Glutamatergic neuron (in vitro differentiated cells): ENCODE measurements at regions not wholly inside any gene's neighbourhood (a gene's known extent, or its start where the extent isn't known, plus 50 kb on each side); places are given as distances from the start of the nearest gene placed in this dataset.

ENCODE experiments used
- DNase-seq: peaks from one replicate; pipeline ENCODE4 v3.0.0; 2022
- H3K27ac Mint-ChIP-seq: one replicate; pipeline ENCODE4 v1.8.0; 2020; ENCODE audit warnings: mild to moderate bottlenecking, mixed read lengths, inconsistent platforms; ENCODE audit not compliant: unreplicated experiment
- H3K27me3 Mint-ChIP-seq: one replicate; pipeline ENCODE4 v1.8.0; 2020; ENCODE audit warnings: mild to moderate bottlenecking, moderate library complexity, mixed read lengths, inconsistent platforms; ENCODE audit not compliant: unreplicated experiment
- H3K36me3 Mint-ChIP-seq: one replicate; pipeline ENCODE4 v1.8.0; 2020; ENCODE audit warnings: mild to moderate bottlenecking, mixed read lengths, inconsistent platforms; ENCODE audit not compliant: unreplicated experiment
- H3K4me1 Mint-ChIP-seq: one replicate; pipeline ENCODE4 v1.8.0; 2020; ENCODE audit warnings: mild to moderate bottlenecking, low read depth, mixed read lengths, inconsistent platforms; ENCODE audit not compliant: unreplicated experiment
- H3K4me3 Mint-ChIP-seq: one replicate; pipeline ENCODE4 v1.8.0; 2020; ENCODE audit warnings: mild to moderate bottlenecking, mixed read lengths, inconsistent platforms; ENCODE audit not compliant: unreplicated experiment
- H3K9me3 Mint-ChIP-seq: one replicate; pipeline ENCODE4 v1.8.0; 2020; ENCODE audit warnings: mild to moderate bottlenecking, moderate library complexity, mixed read lengths, inconsistent platforms; ENCODE audit not compliant: unreplicated experiment
- TF ChIP-seq, protein P1 (sequence below): fragments of 200-600 bp; sonication (generic); IDR thresholded peaks from one replicate; pipeline ENCODE4 v1.5.0; 2021; ENCODE audit not compliant: partially characterized antibody, unreplicated experiment

DNA sequence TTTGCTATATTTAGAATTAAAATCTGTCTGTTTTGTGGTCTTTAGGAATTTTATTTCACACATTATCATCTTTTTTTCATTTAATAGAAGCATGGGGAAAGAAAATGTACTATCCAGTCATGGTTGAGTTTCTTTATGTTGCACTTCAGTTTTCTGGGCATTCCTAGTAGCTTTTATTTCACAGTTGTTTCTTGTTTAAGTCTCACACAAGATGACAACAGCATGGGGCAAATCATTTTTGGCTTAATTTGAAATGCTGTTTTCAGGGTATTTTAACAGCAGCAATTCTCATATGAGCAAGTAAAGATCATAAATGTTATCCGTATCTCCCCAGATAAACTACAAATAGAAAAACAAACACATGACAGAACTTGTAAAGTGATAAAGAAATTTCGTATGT, 1600.2 kb downstream of the PCDH9 start:
- DNase-seq = no peak
- no peaks in the 10 kb centered on the region for H3K36me3 Mint-ChIP-seq
- H3K4me3 Mint-ChIP-seq = no peak overlapping the region
- H3K4me1 Mint-ChIP-seq = peaks cover 5% of the 10 kb centered on the region
- TF ChIP-seq, protein P1, sequence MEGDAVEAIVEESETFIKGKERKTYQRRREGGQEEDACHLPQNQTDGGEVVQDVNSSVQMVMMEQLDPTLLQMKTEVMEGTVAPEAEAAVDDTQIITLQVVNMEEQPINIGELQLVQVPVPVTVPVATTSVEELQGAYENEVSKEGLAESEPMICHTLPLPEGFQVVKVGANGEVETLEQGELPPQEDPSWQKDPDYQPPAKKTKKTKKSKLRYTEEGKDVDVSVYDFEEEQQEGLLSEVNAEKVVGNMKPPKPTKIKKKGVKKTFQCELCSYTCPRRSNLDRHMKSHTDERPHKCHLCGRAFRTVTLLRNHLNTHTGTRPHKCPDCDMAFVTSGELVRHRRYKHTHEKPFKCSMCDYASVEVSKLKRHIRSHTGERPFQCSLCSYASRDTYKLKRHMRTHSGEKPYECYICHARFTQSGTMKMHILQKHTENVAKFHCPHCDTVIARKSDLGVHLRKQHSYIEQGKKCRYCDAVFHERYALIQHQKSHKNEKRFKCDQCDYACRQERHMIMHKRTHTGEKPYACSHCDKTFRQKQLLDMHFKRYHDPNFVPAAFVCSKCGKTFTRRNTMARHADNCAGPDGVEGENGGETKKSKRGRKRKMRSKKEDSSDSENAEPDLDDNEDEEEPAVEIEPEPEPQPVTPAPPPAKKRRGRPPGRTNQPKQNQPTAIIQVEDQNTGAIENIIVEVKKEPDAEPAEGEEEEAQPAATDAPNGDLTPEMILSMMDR = no peak
- peaks cover 3% of the 10 kb centered on the region for H3K9me3 Mint-ChIP-seq
- H3K27ac Mint-ChIP-seq = no peak overlapping the region
- no peaks in the 10 kb centered on the region for H3K27me3 Mint-ChIP-seq

DNA sequence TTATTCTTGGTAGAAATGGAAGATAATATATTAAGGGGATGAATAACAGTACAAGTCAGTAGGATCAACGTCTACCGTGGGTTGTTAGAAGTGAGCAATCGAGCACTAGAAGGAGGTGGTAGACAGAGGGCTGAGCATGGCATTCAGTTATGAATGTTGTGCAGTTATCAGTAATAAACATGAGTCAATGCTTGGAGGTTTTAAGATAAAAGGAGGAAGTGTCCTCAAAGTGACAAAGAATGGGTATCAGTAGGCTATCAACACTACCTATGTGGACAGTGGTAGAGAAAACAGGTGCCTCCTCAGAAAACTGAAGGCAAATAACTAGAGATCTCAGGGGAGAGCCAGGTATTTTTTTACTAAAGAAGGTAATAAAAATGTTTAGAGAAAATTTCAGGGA, 1607.0 kb downstream of the PCDH9 start:
- DNase-seq = no peak
- Mint-ChIP-seq H3K4me3 (no peak overlapping the region), H3K27me3 (no peaks in the 10 kb centered on the region), H3K36me3 (no peaks in the 10 kb centered on the region), H3K9me3 (peaks cover 2% of the 10 kb centered on the region), H3K4me1 (peaks cover 5% of the 10 kb centered on the region), H3K27ac (no peak overlapping the region)
- TF ChIP-seq, protein P1 = no peak

DNA sequence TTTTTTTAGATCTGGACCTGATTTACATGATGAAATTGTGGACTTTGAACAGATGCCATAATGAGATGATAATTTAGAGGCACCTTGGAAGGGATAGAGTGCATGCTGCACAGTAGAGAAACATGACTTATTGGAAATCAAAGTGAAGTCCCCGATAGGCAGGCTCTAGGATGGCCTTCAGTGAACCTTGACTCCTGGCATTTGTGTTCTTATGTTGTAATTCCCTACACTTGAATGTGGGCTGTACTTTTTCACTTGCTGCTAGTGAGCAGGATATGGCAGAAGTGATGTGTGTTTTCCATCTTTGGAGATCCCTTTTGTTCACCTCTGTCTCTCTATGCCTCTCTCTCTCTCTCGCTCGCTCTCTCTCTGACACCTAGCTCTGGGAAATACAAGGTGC, 1614.6 kb downstream of the PCDH9 start:
- H3K36me3 Mint-ChIP-seq = no peaks in the 10 kb centered on the region
- no peak overlapping the region for H3K4me3 Mint-ChIP-seq
- H3K27me3 Mint-ChIP-seq = no peaks in the 10 kb centered on the region
- no peak overlapping the region for H3K27ac Mint-ChIP-seq
- no peaks in the 10 kb centered on the region for H3K9me3 Mint-ChIP-seq
- H3K4me1 Mint-ChIP-seq = no peaks in the 10 kb centered on the region
- TF ChIP-seq, protein P1 = no peak
- no peak for DNase-seq

DNA sequence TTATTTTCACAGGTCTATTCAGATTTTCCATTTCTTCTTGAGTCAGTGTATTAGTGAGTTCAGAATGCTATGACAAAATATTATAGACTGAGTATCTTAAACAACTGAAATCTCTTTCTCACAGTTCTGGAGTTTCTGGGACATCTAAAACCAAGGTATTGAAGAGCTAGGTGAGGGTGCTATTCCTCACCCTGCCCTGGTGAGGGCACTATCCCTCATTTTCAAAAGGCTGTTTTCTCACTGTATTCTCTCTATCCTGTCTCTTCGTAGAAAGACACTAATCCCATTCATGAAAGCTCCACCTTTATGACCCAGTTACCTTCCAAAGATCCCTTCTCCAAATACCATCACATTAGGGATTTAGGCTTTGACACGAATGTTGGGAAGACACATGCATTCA, 1617.1 kb downstream of the PCDH9 start:
- no peak overlapping the region for H3K4me3 Mint-ChIP-seq
- H3K27ac Mint-ChIP-seq = no peak overlapping the region
- H3K9me3 Mint-ChIP-seq = no peaks in the 10 kb centered on the region
- H3K36me3 Mint-ChIP-seq = no peaks in the 10 kb centered on the region
- no peaks in the 10 kb centered on the region for H3K4me1 Mint-ChIP-seq
- TF ChIP-seq, protein P1 = peak; percentile 34
- H3K27me3 Mint-ChIP-seq = no peaks in the 10 kb centered on the region
- DNase-seq = no peak

DNA sequence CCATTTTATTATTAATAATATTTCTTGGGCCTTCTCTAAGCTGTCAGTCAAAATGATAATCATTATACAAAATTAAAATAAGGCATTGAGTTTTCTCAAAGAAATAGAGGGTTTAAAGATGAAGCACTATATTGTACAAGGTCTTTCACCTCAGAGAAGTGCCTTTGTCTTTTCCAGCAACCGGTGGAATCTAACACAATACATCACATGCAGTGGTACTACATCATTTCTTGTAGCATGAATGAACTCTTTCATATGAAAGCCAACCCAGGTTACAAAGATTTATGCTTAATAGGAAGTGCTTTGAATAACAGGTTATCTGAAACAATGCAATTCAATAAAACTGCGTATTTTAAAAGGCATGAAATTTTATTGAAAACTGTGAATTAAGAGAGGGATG, 1620.8 kb downstream of the PCDH9 start:
- TF ChIP-seq, protein P1 = no peak
- no peaks in the 10 kb centered on the region for H3K4me1 Mint-ChIP-seq
- H3K9me3 Mint-ChIP-seq = no peaks in the 10 kb centered on the region
- no peak overlapping the region for H3K4me3 Mint-ChIP-seq
- H3K27ac Mint-ChIP-seq = no peak overlapping the region
- H3K36me3 Mint-ChIP-seq = no peaks in the 10 kb centered on the region
- DNase-seq = no peak
- peaks cover 2% of the 10 kb centered on the region for H3K27me3 Mint-ChIP-seq
